CD8-positive, alpha-beta memory T cell (primary cell): ENCODE measurements at regions not wholly inside any gene's neighbourhood (a gene's known extent, or its start where the extent isn't known, plus 50 kb on each side); places are given as distances from the start of the nearest gene placed in this dataset.

Experiments
- CTCF ChIA-PET: fragments of 350-600 bp; sonication (Branson Sonifier 250); formaldehyde crosslinking; loops from one replicate; lab custom pipeline; 2021; ENCODE audit warnings: antibody characterized with exemption; lab: Charles Lee
- POLR2A ChIA-PET: fragments of 350-600 bp; sonication (Branson Sonifier 250); formaldehyde crosslinking; loops from one replicate; lab custom pipeline; 2021; ENCODE audit warnings: antibody characterized with exemption; lab: Charles Lee
- DNase-seq, 5 donors: peaks; one replicate each; pipeline versions ENCODE4 v3.0.0 to v3.0.0-alpha.2; 2020 to 2022; ENCODE audit warnings: mixed read lengths in 1 of 5
- H3K27ac ChIP-seq: one replicate; pipeline ENCODE4 v1.7.0; 2013; ENCODE audit warnings: low read depth, mild to moderate bottlenecking, low read length, moderate library complexity
- H3K27me3 ChIP-seq: 2 replicates; pipeline ENCODE4 v1.7.0; 2013; ENCODE audit warnings: low read length, mild to moderate bottlenecking; ENCODE audit not compliant: insufficient read depth, poor library complexity, severe bottlenecking
- H3K36me3 ChIP-seq: 2 replicates; pipeline ENCODE4 v1.7.0; 2013; ENCODE audit warnings: mild to moderate bottlenecking, low read length, moderate library complexity; ENCODE audit not compliant: insufficient read depth
- H3K4me1 ChIP-seq: 2 replicates; pipeline ENCODE4 v1.7.0; 2013; ENCODE audit warnings: mild to moderate bottlenecking, low read length, moderate library complexity; ENCODE audit not compliant: insufficient read depth
- H3K4me3 ChIP-seq: 2 replicates; pipeline ENCODE4 v1.7.0; 2013; ENCODE audit warnings: mild to moderate bottlenecking, low read length
- H3K9me3 ChIP-seq: 2 replicates; pipeline ENCODE4 v1.7.0; 2013; ENCODE audit warnings: mild to moderate bottlenecking, low read length
- H3K27ac Mint-ChIP-seq, 8 donors: one replicate each; pipeline ENCODE4 v1.8.0; 2020 to 2021; ENCODE audit warnings: mixed read lengths in 8 of 8, mild to moderate bottlenecking in 6 of 8, inconsistent platforms in 3 of 8, moderate library complexity in 3 of 8
- H3K27me3 Mint-ChIP-seq, 2 donors: one replicate each; pipeline ENCODE4 v1.8.0; 2020 to 2021; ENCODE audit warnings: mixed read lengths in 2 of 2, mild to moderate bottlenecking in 1 of 2, moderate library complexity in 1 of 2
- H3K36me3 Mint-ChIP-seq, 3 donors: one replicate each; pipeline ENCODE4 v1.8.0; 2020 to 2021; ENCODE audit warnings: mixed read lengths in 3 of 3, inconsistent platforms in 1 of 3, mild to moderate bottlenecking in 1 of 3
- H3K4me1 Mint-ChIP-seq, 3 donors: one replicate each; pipeline ENCODE4 v1.8.0; 2020 to 2021; ENCODE audit warnings: mixed read lengths in 3 of 3, inconsistent platforms in 1 of 3, mild to moderate bottlenecking in 1 of 3
- H3K4me3 Mint-ChIP-seq, 7 donors: one replicate each; pipeline ENCODE4 v1.8.0; 2020 to 2021; ENCODE audit warnings: mixed read lengths in 7 of 7, mild to moderate bottlenecking in 6 of 7, moderate library complexity in 4 of 7, inconsistent platforms in 2 of 7
- H3K9me3 Mint-ChIP-seq, 5 donors: one replicate each; pipeline ENCODE4 v1.8.0; 2020 to 2022; ENCODE audit warnings: mixed read lengths in 5 of 5, mild to moderate bottlenecking in 3 of 5, moderate library complexity in 2 of 5, inconsistent platforms in 1 of 5

- H3K9me3 ChIP-seq: no peaks in the 10 kb centered on the region
- H3K27me3 ChIP-seq: peaks cover 2% of the 10 kb centered on the region
- H3K27ac ChIP-seq: no peak overlapping the region
- Mint-ChIP-seq H3K9me3 (no peaks in the 10 kb centered on the region), H3K4me3 (no peak overlapping the region), H3K27me3 (peaks cover 7 to 13% of the 10 kb centered on the region in 2 donors), H3K27ac (no peak overlapping the region), H3K36me3 (no peaks in the 10 kb centered on the region), H3K4me1 (no peaks in the 10 kb centered on the region)
- H3K36me3 ChIP-seq: no peaks in the 10 kb centered on the region
- no peak for DNase-seq
- ChIA-PET CTCF (no interaction called here), POLR2A (no interaction called here)
- H3K4me3 ChIP-seq: no peak overlapping the region
- H3K4me1 ChIP-seq: no peaks in the 10 kb centered on the region
Measured at GRCh38 chr10:80771285-80771684, 233.6 kb downstream of the SH2D4B start.

DNA sequence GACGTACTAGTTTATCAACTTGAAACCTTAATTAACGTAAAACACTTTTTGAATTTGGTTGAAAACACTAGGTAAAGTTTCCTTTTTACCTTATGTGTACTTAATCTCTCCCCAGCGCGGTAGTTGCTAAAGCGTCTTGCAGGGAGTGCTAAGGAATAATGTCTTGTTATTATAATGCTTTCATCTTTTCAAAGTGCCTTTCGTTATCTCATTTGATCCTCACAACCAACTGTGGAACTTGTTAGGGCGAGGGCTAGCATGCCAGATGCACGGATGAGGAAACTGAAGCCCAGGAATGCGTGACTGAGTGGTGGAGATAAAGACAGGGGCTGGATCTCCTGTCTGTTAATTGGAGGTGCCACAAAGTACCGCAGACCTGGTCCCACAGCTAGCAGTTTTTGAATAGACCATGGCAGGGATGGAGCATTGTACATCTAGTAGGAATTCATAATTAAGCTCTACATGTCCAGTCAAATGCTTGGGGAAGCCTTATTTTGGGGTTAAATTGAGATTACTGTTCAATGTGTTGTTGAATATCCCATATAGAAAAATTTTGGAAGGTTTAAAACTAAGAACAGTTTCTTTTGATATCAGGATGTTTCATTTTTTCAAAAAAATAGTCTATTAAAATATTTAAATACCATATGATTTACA is 234.3 kb downstream of the SH2D4B start:
- Mint-ChIP-seq H3K36me3 (no peaks in the 10 kb centered on the region), H3K27ac (no peak overlapping the region), H3K27me3 (peaks cover 7 to 13% of the 10 kb centered on the region in 2 donors), H3K4me3 (no peak overlapping the region), H3K9me3 (no peaks in the 10 kb centered on the region), H3K4me1 (no peaks in the 10 kb centered on the region)
- no peak overlapping the region for H3K27ac ChIP-seq
- no peaks in the 10 kb centered on the region for H3K9me3 ChIP-seq
- H3K27me3 ChIP-seq: peaks cover 2% of the 10 kb centered on the region
- ChIA-PET POLR2A (no interaction called here), CTCF (no interaction called here)
- no peak for DNase-seq
- H3K4me1 ChIP-seq: no peaks in the 10 kb centered on the region
- H3K4me3 ChIP-seq: no peak overlapping the region
- no peaks in the 10 kb centered on the region for H3K36me3 ChIP-seq

GRCh38 chr10:80772596-80772995 is 234.9 kb downstream of the SH2D4B start:
- no peaks in the 10 kb centered on the region for H3K9me3 ChIP-seq
- ChIA-PET POLR2A (no interaction called here), CTCF (no interaction called here)
- H3K27ac Mint-ChIP-seq: no peak overlapping the region
- H3K27me3 ChIP-seq: peaks cover 2% of the 10 kb centered on the region
- no peaks in the 10 kb centered on the region for H3K36me3 Mint-ChIP-seq
- DNase-seq: no peak
- H3K9me3 Mint-ChIP-seq: no peaks in the 10 kb centered on the region
- H3K4me3 Mint-ChIP-seq: no peak overlapping the region
- no peaks in the 10 kb centered on the region for H3K4me1 Mint-ChIP-seq
- H3K36me3 ChIP-seq: no peaks in the 10 kb centered on the region
- no peak overlapping the region for H3K27ac ChIP-seq
- no peaks in the 10 kb centered on the region for H3K4me1 ChIP-seq
- H3K27me3 Mint-ChIP-seq: peaks cover 7 to 13% of the 10 kb centered on the region in 2 donors
- H3K4me3 ChIP-seq: no peak overlapping the region

DNA sequence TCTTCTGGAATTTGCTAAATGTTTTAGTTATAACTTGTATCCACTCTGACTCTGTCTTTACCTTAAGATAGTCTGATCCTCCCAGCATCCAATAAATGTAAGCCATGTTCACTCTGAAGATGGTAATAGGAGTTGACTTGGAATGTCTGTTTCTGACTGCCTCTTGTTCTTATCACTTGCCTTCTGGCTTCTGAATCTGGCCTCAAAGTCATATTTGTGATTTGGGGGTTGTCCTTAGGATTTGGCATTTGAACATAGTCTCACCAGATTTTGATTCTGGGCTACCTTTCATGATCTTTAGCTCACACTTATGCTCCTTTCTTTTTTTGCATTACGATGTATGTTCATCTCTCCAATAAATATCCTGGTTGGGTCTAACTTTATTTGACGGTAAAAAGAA is 247.0 kb downstream of the SH2D4B start:
- no peak for DNase-seq
- H3K36me3 ChIP-seq: no peaks in the 10 kb centered on the region
- no peak overlapping the region for H3K4me3 Mint-ChIP-seq
- H3K9me3 ChIP-seq: no peaks in the 10 kb centered on the region
- no peaks in the 10 kb centered on the region for H3K27me3 ChIP-seq
- no peaks in the 10 kb centered on the region for H3K36me3 Mint-ChIP-seq
- no peaks in the 10 kb centered on the region for H3K4me1 ChIP-seq
- no peaks in the 10 kb centered on the region for H3K4me1 Mint-ChIP-seq
- no peak overlapping the region for H3K27ac Mint-ChIP-seq
- ChIA-PET POLR2A (no interaction called here), CTCF (no interaction called here)
- peaks cover 5 to 20% of the 10 kb centered on the region in 2 donors for H3K27me3 Mint-ChIP-seq
- H3K27ac ChIP-seq: no peak overlapping the region
- no peak overlapping the region for H3K4me3 ChIP-seq
- H3K9me3 Mint-ChIP-seq: no peaks in the 10 kb centered on the region

GRCh38 chr10:80786322-80786721 is 248.6 kb downstream of the SH2D4B start:
- Mint-ChIP-seq H3K4me1 (no peaks in the 10 kb centered on the region), H3K27me3 (peaks cover 5 to 20% of the 10 kb centered on the region in 2 donors), H3K9me3 (no peaks in the 10 kb centered on the region), H3K27ac (no peak overlapping the region), H3K4me3 (no peak overlapping the region), H3K36me3 (no peaks in the 10 kb centered on the region)
- Histone ChIP-seq H3K36me3 (no peaks in the 10 kb centered on the region), H3K27me3 (no peaks in the 10 kb centered on the region), H3K9me3 (no peaks in the 10 kb centered on the region), H3K27ac (no peak overlapping the region), H3K4me3 (no peak overlapping the region), H3K4me1 (no peaks in the 10 kb centered on the region)
- ChIA-PET POLR2A (no interaction called here), CTCF (no interaction called here)
- no peak for DNase-seq

DNA sequence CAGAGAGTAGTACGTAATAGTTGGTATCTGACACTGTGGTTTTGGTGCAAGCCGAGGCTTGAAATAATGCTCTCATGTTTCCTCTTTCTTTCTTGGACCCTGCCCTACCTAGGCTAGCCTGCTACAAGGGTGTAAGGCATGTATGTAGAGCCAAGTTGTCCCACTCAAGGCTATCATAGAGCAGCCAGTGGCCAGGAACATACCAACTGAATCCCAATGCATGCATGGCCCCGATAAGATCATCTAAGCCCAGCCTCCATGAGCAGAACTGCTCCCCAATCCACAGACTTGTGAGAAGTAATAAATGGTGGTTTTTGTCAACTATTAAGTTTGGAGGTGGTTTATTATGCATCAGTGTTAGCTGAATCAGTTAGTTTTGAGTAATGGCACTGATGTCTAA is 250.2 kb downstream of the SH2D4B start:
- H3K9me3 ChIP-seq: no peaks in the 10 kb centered on the region
- H3K27me3 ChIP-seq: no peaks in the 10 kb centered on the region
- no peak overlapping the region for H3K27ac Mint-ChIP-seq
- ChIA-PET CTCF (no interaction called here), POLR2A (no interaction called here)
- no peak overlapping the region for H3K4me3 Mint-ChIP-seq
- no peaks in the 10 kb centered on the region for H3K4me1 ChIP-seq
- no peaks in the 10 kb centered on the region for H3K9me3 Mint-ChIP-seq
- H3K36me3 ChIP-seq: no peaks in the 10 kb centered on the region
- H3K27me3 Mint-ChIP-seq: peaks cover 5 to 14% of the 10 kb centered on the region in 2 donors
- H3K4me1 Mint-ChIP-seq: no peaks in the 10 kb centered on the region
- no peak overlapping the region for H3K27ac ChIP-seq
- H3K36me3 Mint-ChIP-seq: no peaks in the 10 kb centered on the region
- no peak for DNase-seq
- H3K4me3 ChIP-seq: no peak overlapping the region

DNA sequence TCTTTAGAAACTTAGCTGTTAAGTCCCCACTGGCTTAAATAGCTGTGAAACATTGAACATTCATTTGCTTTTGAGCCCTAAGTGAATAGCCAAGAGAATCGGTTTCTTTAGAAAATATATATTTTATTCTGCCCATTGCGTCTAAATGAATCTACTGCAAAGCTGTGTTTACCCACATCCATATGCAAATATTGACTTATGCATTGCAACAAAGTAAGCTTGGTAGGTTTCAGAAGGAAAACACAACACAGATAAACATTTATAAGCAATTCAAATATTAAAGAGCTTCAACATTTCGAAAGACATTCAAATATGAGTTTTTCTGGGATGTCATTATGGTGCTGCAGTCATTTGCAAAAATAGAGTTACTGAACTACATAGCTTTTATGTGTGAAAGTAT is 257.3 kb downstream of the SH2D4B start:
- H3K27ac Mint-ChIP-seq: no peak overlapping the region
- ChIA-PET POLR2A (no interaction called here), CTCF (no interaction called here)
- no peaks in the 10 kb centered on the region for H3K36me3 ChIP-seq
- no peaks in the 10 kb centered on the region for H3K4me1 Mint-ChIP-seq
- H3K36me3 Mint-ChIP-seq: no peaks in the 10 kb centered on the region
- H3K4me1 ChIP-seq: no peaks in the 10 kb centered on the region
- no peaks in the 10 kb centered on the region for H3K9me3 Mint-ChIP-seq
- H3K27me3 ChIP-seq: no peaks in the 10 kb centered on the region
- H3K27me3 Mint-ChIP-seq: peaks cover 5 to 10% of the 10 kb centered on the region in 2 donors
- H3K9me3 ChIP-seq: no peaks in the 10 kb centered on the region
- no peak overlapping the region for H3K4me3 ChIP-seq
- H3K27ac ChIP-seq: no peak overlapping the region
- DNase-seq: no peak
- H3K4me3 Mint-ChIP-seq: no peak overlapping the region

DNA sequence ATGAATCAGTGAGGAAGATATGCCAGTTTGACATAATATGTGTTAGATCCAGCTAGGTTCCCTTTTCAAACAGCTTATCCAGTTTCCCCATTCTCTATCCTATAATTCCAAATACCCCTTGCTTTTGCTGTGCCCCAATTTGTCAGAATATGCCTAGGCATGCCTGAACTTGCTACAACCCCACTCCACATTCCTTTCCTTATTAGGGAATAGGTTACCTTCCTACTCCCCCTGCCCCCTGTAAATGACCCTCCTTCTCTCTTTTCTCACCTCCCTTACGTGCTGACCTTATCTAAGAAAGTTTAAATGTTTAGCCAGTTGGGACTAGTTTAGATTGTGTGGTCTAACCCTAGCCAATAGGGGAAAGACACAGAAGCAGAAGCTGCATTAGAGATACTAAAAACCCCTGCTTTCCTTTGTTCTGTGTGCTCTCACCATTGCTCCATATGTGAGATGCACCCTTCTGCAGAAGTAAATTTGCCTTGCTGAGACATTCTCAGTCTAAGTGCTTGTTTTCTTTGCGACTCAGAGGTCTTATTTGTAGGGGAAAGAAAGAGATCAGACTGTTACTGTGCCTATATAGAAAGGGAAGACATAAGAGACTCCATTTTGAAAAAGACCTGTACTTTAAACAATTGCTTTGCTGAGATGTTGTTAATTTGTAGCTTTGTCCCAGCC is 267.8 kb downstream of the SH2D4B start:
- Histone ChIP-seq H3K4me1 (no peaks in the 10 kb centered on the region), H3K4me3 (no peak overlapping the region), H3K27ac (no peak overlapping the region), H3K36me3 (no peaks in the 10 kb centered on the region), H3K27me3 (no peaks in the 10 kb centered on the region), H3K9me3 (no peaks in the 10 kb centered on the region)
- Mint-ChIP-seq H3K27me3 (peaks cover 0 to 6% of the 10 kb centered on the region in 2 donors), H3K4me3 (no peak overlapping the region), H3K36me3 (peaks cover 0 to 1% (median 0%) of the 10 kb centered on the region in 3 donors), H3K27ac (no peak overlapping the region), H3K4me1 (no peaks in the 10 kb centered on the region), H3K9me3 (peaks cover 5 to 17% (median 12%) of the 10 kb centered on the region in 5 donors)
- DNase-seq: no peak
- ChIA-PET POLR2A (no interaction called here), CTCF (no interaction called here)
